Endodermal cell (in vitro differentiated cells): ENCODE measurements at regions not wholly inside any gene's neighbourhood (a gene's known extent, or its start where the extent isn't known, plus 50 kb on each side); places are given as distances from the start of the nearest gene placed in this dataset.

ENCODE experiments used
- DNase-seq: peaks from one replicate; pipeline ENCODE4 v3.0.0-alpha.2; 2017
- H3K27ac ChIP-seq: 2 replicates; pipeline ENCODE4 v1.5.1; 2013; ENCODE audit warnings: mild to moderate bottlenecking, low read depth, low read length, moderate library complexity
- H3K27me3 ChIP-seq: 2 replicates; pipeline ENCODE4 v1.6.1; 2013; ENCODE audit warnings: mild to moderate bottlenecking, low read length, moderate library complexity; ENCODE audit not compliant: insufficient read depth, control insufficient read depth, poor library complexity, severe bottlenecking
- H3K36me3 ChIP-seq: 2 replicates; pipeline ENCODE4 v1.7.0; 2013; ENCODE audit warnings: mild to moderate bottlenecking, low read length, moderate library complexity; ENCODE audit not compliant: control insufficient read depth, insufficient read depth
- H3K4me1 ChIP-seq: one replicate; pipeline ENCODE4 v1.7.0; 2013; ENCODE audit warnings: low read length; ENCODE audit not compliant: control insufficient read depth, insufficient read depth
- H3K4me3 ChIP-seq: 2 replicates; pipeline ENCODE4 v1.5.1; 2013; ENCODE audit warnings: mild to moderate bottlenecking, low read length, moderate library complexity
- H3K9ac ChIP-seq: 2 replicates; pipeline ENCODE4 v1.6.1; 2013; ENCODE audit warnings: mild to moderate bottlenecking, low read length, moderate library complexity; ENCODE audit not compliant: poor library complexity, severe bottlenecking; ENCODE audit errors: extremely low read depth
- H3K9me3 ChIP-seq: 2 replicates; pipeline ENCODE4 v1.6.1; 2013; ENCODE audit warnings: mild to moderate bottlenecking, low read length, moderate library complexity; ENCODE audit not compliant: control insufficient read depth
- H3K27ac Mint-ChIP-seq: 2 replicates; pipeline ENCODE4 v1.8.0; 2020; ENCODE audit warnings: mixed read lengths
- H3K27me3 Mint-ChIP-seq: 2 replicates; pipeline ENCODE4 v1.8.0; 2021; ENCODE audit warnings: mild to moderate bottlenecking, mixed read lengths; ENCODE audit not compliant: insufficient read depth
- H3K36me3 Mint-ChIP-seq: 2 replicates; pipeline ENCODE4 v1.8.0; 2020; ENCODE audit warnings: low read depth, mixed read lengths
- H3K4me1 Mint-ChIP-seq: 2 replicates; pipeline ENCODE4 v1.8.0; 2020; ENCODE audit warnings: mixed read lengths
- H3K4me3 Mint-ChIP-seq: 2 replicates; pipeline ENCODE4 v1.8.0; 2020; ENCODE audit warnings: mild to moderate bottlenecking, moderate library complexity, mixed read lengths
- H3K9me3 Mint-ChIP-seq: 2 replicates; pipeline ENCODE4 v1.8.0; 2020; ENCODE audit warnings: mild to moderate bottlenecking, mixed read lengths
- WGBS, 2 experiments: methylation state at CpG; one replicate each; pipeline versions ENCODE4 v1.1.5 to v1.1.7; 2013; ENCODE audit warnings: missing lambda C conversion rate in 2 of 2, mixed read lengths in 1 of 2; ENCODE audit not compliant: insufficient coverage in 1 of 2, insufficient read length in 1 of 2; 5-methylcytosine and 5-hydroxymethylcytosine counted together
- TF ChIP-seq, protein P1 (sequence below): fragments of 200-600 bp; sonication (generic); conservative IDR thresholded peaks from 2 replicates; pipeline ENCODE4 v1.5.0; 2021; ENCODE audit warnings: antibody characterized with exemption, mild to moderate bottlenecking

- Histone ChIP-seq H3K9ac (no peak overlapping the region), H3K4me3 (no peak overlapping the region), H3K36me3 (no peaks in the 10 kb centered on the region), H3K4me1 (peaks cover 2% of the 10 kb centered on the region), H3K27ac (no peak overlapping the region), H3K27me3 (no peaks in the 10 kb centered on the region), H3K9me3 (peaks cover 9% of the 10 kb centered on the region)
- H3K4me3 Mint-ChIP-seq, result no peak overlapping the region
- H3K27me3 Mint-ChIP-seq, result peaks cover 8% of the 10 kb centered on the region
- no peak overlapping the region for H3K27ac Mint-ChIP-seq
- H3K36me3 Mint-ChIP-seq, result no peaks in the 10 kb centered on the region
- peaks cover 22% of the 10 kb centered on the region for H3K9me3 Mint-ChIP-seq
- H3K4me1 Mint-ChIP-seq, result peaks cover 26% of the 10 kb centered on the region
- TF ChIP-seq, protein P1, sequence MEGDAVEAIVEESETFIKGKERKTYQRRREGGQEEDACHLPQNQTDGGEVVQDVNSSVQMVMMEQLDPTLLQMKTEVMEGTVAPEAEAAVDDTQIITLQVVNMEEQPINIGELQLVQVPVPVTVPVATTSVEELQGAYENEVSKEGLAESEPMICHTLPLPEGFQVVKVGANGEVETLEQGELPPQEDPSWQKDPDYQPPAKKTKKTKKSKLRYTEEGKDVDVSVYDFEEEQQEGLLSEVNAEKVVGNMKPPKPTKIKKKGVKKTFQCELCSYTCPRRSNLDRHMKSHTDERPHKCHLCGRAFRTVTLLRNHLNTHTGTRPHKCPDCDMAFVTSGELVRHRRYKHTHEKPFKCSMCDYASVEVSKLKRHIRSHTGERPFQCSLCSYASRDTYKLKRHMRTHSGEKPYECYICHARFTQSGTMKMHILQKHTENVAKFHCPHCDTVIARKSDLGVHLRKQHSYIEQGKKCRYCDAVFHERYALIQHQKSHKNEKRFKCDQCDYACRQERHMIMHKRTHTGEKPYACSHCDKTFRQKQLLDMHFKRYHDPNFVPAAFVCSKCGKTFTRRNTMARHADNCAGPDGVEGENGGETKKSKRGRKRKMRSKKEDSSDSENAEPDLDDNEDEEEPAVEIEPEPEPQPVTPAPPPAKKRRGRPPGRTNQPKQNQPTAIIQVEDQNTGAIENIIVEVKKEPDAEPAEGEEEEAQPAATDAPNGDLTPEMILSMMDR, result no peak
- WGBS, 2 experiments, result 59 to 67% methylated on average over 2 of the region's 2 CpGs
- DNase-seq, result peak; percentile 67
Observed at GRCh38 chr3:28835249-28835648, 445.6 kb upstream of the RBMS3 start.

DNA sequence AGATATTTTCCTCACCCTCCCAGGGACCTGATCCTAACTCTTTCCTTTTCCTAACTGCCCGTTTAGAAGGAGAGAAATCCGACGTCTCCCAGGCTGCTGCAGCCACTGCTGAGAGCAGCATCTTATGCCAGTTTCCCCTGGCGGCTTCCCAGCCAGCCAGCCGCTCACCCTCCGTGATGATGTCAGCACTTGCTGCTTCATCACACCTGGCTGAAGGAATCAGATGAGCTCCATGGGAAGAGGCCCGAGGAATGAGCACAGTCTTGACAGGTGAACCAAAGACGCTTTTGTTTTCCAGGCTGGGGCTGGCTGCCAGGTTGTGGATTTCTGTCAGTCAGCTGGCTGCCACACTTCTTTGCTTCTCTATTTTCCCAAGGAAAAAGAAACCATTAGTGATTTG, 445.1 kb upstream of the RBMS3 start:
- Mint-ChIP-seq H3K36me3 (no peaks in the 10 kb centered on the region), H3K27ac (no peak overlapping the region), H3K4me3 (no peak overlapping the region), H3K4me1 (peaks cover 26% of the 10 kb centered on the region), H3K27me3 (peaks cover 8% of the 10 kb centered on the region), H3K9me3 (peaks cover 17% of the 10 kb centered on the region)
- no peak overlapping the region for H3K4me3 ChIP-seq
- no peaks in the 10 kb centered on the region for H3K27me3 ChIP-seq
- TF ChIP-seq, protein P1, result no peak
- H3K27ac ChIP-seq, result no peak overlapping the region
- no peak overlapping the region for H3K9ac ChIP-seq
- H3K36me3 ChIP-seq, result no peaks in the 10 kb centered on the region
- peaks cover 9% of the 10 kb centered on the region for H3K9me3 ChIP-seq
- H3K4me1 ChIP-seq, result peaks cover 2% of the 10 kb centered on the region
- DNase-seq, result peak; percentile 82
- 76 to 77% methylated on average over 5 to 8 of the region's 8 CpGs for WGBS, 2 experiments

DNA sequence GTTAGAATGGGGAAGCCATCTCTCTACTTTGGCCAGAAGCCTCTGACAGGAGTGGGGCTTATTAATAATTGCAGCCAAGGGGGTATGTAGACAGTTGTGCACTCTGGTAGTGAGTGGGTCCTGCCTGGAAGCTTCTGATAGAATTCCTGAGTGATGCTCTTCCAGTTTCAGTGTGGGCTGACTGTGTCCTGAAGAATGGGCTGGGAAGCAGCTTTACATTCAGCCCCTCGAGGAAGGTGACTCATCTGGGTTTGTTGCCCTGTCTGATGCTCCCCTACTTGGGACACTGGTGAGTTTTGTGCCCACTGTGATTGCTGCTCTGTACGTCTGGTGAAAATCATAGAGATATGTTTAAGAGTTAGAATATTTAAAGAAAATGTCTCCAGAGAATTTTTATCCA, 444.7 kb upstream of the RBMS3 start:
- Mint-ChIP-seq H3K36me3 (no peaks in the 10 kb centered on the region), H3K4me3 (no peak overlapping the region), H3K27me3 (peaks cover 8% of the 10 kb centered on the region), H3K27ac (no peak overlapping the region), H3K4me1 (peaks cover 26% of the 10 kb centered on the region), H3K9me3 (peaks cover 13% of the 10 kb centered on the region)
- H3K27ac ChIP-seq, result no peak overlapping the region
- peaks cover 2% of the 10 kb centered on the region for H3K4me1 ChIP-seq
- TF ChIP-seq, protein P1, result no peak
- DNase-seq, result no peak
- 80 to 85% methylated on average over 1 to 2 of the region's 2 CpGs for WGBS, 2 experiments
- H3K9me3 ChIP-seq, result peaks cover 9% of the 10 kb centered on the region
- no peak overlapping the region for H3K9ac ChIP-seq
- no peak overlapping the region for H3K4me3 ChIP-seq
- no peaks in the 10 kb centered on the region for H3K27me3 ChIP-seq
- no peaks in the 10 kb centered on the region for H3K36me3 ChIP-seq
